GM12865 (cell line): ENCODE measurements at regions not wholly inside any gene's neighbourhood (a gene's known extent, or its start where the extent isn't known, plus 50 kb on each side); places are given as distances from the start of the nearest gene placed in this dataset.

Experiments
- DNase-seq: peaks from one replicate; pipeline ENCODE4 v3.0.0; 2010; ENCODE audit warnings: low read depth
- H3K4me3 ChIP-seq: 2 replicates; pipeline ENCODE4 v1.5.1; 2011; ENCODE audit warnings: mild to moderate bottlenecking, low read depth, low read length, control low read depth
- CTCF ChIP-seq: IDR thresholded peaks from 2 replicates; pipeline ENCODE4 v1.5.1; 2011; ENCODE audit warnings: low read length, control low read depth, low read depth, inconsistent platforms; ENCODE audit not compliant: insufficient read depth; ENCODE audit errors: missing control alignments

- DNase-seq: no peak
- TF ChIP-seq CTCF: no peak
These were observed 719.8 kb upstream of the LRRC4C start for GRCh38 chr11:42179216-42179615.

GRCh38 chr11:42195289-42196013, 736.0 kb upstream of the LRRC4C start:
- no peak for DNase-seq
- H3K4me3 ChIP-seq: no peak overlapping the region
- TF ChIP-seq CTCF: no peak

More at GRCh38 chr11:42179216-42179615, 719.8 kb upstream of the LRRC4C start:
- no peak overlapping the region for H3K4me3 ChIP-seq

- DNase-seq: no peak
- H3K4me3 ChIP-seq: no peak overlapping the region
- TF ChIP-seq CTCF: no peak
These were observed 740.9 kb upstream of the LRRC4C start for GRCh38 chr11:42200311-42200710.

GRCh38 chr11:42201603-42202148, 742.2 kb upstream of the LRRC4C start:
- DNase-seq: no peak
- TF ChIP-seq CTCF: no peak

GRCh38 chr11:42205518-42205917, 746.1 kb upstream of the LRRC4C start:
- TF ChIP-seq CTCF: no peak
- DNase-seq: no peak

More at GRCh38 chr11:42201603-42202148, 742.2 kb upstream of the LRRC4C start:
- H3K4me3 ChIP-seq: no peak overlapping the region

GRCh38 chr11:42225664-42226063, 766.2 kb upstream of the LRRC4C start:
- no peak overlapping the region for H3K4me3 ChIP-seq
- no peak for TF ChIP-seq CTCF
- no peak for DNase-seq

More at GRCh38 chr11:42205518-42205917, 746.1 kb upstream of the LRRC4C start:
- no peak overlapping the region for H3K4me3 ChIP-seq

- no peak overlapping the region for H3K4me3 ChIP-seq
- DNase-seq: no peak
- TF ChIP-seq CTCF: no peak
These were observed 773.2 kb upstream of the LRRC4C start for GRCh38 chr11:42232673-42233072.
